Panc1 (cell line): ENCODE measurements at regions not wholly inside any gene's neighbourhood (a gene's known extent, or its start where the extent isn't known, plus 50 kb on each side); places are given as distances from the start of the nearest gene placed in this dataset.

Experiments
- POLR2AphosphoS5 ChIP-seq: IDR thresholded peaks from 2 replicates; pipeline ENCODE4 v1.6.1; 2012; ENCODE audit warnings: mild to moderate bottlenecking, low read depth, low read length, moderate library complexity
- TCF7L2 ChIP-seq: IDR thresholded peaks from 2 replicates; pipeline ENCODE4 v1.6.1; 2011; ENCODE audit warnings: mild to moderate bottlenecking, low read depth, low read length, inconsistent platforms
- TF ChIP-seq, protein P1 (sequence below): fragments of 450-650 bp; IDR thresholded peaks from 2 replicates; pipeline ENCODE4 v1.5.1; 2017; ENCODE audit warnings: mild to moderate bottlenecking
- TF ChIP-seq, protein P2 (sequence below), 2 experiments: IDR thresholded peaks; 2 replicates each; pipeline ENCODE4 v1.6.1; 2011 to 2012; ENCODE audit warnings: low read depth in 2 of 2, control low read depth in 1 of 2, low read length in 1 of 2, mild to moderate bottlenecking in 1 of 2, moderate library complexity in 1 of 2; ENCODE audit not compliant: insufficient read depth in 1 of 2

DNA sequence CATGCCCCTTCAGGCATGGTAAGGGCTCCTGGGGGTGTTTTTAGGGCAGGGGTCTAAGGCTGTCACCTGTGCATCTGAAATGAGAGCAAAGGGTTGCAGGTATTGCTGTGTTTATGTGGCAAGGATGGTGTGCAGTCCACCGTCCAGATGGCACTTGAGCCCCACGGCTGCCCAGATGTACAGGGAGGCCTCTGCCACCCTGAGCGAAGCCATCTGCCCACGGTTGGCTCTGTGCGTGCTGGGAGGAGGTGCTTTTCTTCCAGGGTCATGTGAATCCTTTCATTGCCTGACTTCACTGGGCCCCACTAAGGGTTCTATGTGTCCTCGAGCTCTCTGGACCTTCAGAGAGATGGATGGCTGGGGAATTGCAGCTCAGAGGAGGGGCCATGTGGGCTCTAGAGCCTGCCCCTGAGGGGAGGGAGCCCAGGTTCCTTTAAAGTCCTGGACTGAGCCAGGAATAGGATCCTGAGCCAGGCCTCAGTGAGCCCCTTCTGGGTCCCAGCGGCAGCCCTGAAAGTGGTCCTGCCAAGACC, 89.9 kb downstream of the CTTN start:
- TF ChIP-seq, protein P1, sequence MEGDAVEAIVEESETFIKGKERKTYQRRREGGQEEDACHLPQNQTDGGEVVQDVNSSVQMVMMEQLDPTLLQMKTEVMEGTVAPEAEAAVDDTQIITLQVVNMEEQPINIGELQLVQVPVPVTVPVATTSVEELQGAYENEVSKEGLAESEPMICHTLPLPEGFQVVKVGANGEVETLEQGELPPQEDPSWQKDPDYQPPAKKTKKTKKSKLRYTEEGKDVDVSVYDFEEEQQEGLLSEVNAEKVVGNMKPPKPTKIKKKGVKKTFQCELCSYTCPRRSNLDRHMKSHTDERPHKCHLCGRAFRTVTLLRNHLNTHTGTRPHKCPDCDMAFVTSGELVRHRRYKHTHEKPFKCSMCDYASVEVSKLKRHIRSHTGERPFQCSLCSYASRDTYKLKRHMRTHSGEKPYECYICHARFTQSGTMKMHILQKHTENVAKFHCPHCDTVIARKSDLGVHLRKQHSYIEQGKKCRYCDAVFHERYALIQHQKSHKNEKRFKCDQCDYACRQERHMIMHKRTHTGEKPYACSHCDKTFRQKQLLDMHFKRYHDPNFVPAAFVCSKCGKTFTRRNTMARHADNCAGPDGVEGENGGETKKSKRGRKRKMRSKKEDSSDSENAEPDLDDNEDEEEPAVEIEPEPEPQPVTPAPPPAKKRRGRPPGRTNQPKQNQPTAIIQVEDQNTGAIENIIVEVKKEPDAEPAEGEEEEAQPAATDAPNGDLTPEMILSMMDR, result no peak
- TF ChIP-seq POLR2AphosphoS5 (no peak), TCF7L2 (no peak)
- TF ChIP-seq, protein P2, sequence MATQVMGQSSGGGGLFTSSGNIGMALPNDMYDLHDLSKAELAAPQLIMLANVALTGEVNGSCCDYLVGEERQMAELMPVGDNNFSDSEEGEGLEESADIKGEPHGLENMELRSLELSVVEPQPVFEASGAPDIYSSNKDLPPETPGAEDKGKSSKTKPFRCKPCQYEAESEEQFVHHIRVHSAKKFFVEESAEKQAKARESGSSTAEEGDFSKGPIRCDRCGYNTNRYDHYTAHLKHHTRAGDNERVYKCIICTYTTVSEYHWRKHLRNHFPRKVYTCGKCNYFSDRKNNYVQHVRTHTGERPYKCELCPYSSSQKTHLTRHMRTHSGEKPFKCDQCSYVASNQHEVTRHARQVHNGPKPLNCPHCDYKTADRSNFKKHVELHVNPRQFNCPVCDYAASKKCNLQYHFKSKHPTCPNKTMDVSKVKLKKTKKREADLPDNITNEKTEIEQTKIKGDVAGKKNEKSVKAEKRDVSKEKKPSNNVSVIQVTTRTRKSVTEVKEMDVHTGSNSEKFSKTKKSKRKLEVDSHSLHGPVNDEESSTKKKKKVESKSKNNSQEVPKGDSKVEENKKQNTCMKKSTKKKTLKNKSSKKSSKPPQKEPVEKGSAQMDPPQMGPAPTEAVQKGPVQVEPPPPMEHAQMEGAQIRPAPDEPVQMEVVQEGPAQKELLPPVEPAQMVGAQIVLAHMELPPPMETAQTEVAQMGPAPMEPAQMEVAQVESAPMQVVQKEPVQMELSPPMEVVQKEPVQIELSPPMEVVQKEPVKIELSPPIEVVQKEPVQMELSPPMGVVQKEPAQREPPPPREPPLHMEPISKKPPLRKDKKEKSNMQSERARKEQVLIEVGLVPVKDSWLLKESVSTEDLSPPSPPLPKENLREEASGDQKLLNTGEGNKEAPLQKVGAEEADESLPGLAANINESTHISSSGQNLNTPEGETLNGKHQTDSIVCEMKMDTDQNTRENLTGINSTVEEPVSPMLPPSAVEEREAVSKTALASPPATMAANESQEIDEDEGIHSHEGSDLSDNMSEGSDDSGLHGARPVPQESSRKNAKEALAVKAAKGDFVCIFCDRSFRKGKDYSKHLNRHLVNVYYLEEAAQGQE (IDR thresholded peaks at IDR 0.05; ENCODE audit: insufficient read depth in 1 of 2, low read depth in 2 of 2, low read length in 1 of 2), result no peak
